ENCODE measurements at regions not wholly inside any gene's neighbourhood (a gene's known extent, or its start where the extent isn't known, plus 50 kb on each side); places are given as distances from the start of the nearest gene placed in this dataset.
"Not testable (repeated sequence)": the region's sequence is repeated elsewhere in the genome, so short reads cannot be mapped to it uniquely, and the experiment has no call there.

GRCh38 chr6:57983603-57984002 lies 666.2 kb downstream of the PRIM2 start:
- not testable (repeated sequence) for TF ChIP-seq CTCF (IDR thresholded peaks at IDR 0.05); ZFX (IDR thresholded peaks at IDR 0.05; ENCODE audit: borderline replicate concordance)

All from 22Rv1 (cell line).